Stimulated activated CD8-positive, alpha-beta memory T cell treated with anti-CD3 and anti-CD28 coated beads, Interleukin-4, amount 100 ng/mL, for 48 hours (primary cell): ENCODE measurements at regions not wholly inside any gene's neighbourhood (a gene's known extent, or its start where the extent isn't known, plus 50 kb on each side); places are given as distances from the start of the nearest gene placed in this dataset.

ENCODE experiments used
- DNase-seq: peaks from one replicate; pipeline ENCODE4 v3.0.0-alpha.2; 2020

DNA sequence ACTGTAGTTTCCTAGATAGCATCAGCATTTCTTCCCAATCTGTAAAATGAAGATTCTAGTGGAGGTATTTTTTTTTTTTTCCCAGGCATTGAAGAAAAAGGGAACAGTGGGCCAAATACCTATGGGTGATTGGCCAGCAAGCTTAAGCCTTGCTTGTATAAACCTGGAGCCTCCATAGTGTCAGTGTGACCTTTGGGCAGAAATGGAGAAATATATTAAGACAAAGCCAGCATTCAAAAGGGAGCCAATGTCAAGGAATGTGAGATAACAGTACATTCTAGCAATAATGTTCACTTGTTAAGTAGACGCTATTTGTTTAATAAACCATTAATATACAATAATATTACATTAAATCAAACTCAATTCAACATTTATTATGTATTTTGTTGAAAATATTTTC is 275.4 kb downstream of the FOXA2 start:
- DNase-seq = no peak

DNA sequence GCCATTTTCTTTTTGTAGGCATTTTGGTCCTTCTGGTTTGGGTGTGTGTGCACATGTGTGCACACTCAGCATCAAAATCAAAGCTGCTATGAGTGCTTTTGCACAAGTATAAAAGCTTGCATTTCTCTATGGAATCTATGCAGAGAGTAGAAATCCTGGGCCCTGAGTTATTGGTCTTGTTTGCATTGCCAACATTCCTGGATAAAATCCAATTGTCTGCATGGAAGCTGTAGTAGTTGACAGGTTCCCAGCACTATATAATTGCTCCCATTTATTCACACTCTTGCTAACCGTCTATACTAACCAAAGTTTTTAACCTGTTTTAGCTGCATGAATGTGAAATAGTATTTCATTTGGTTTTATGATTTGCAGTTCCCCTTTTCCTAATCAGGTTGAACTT is 277.0 kb downstream of the FOXA2 start:
- DNase-seq = no peak

DNA sequence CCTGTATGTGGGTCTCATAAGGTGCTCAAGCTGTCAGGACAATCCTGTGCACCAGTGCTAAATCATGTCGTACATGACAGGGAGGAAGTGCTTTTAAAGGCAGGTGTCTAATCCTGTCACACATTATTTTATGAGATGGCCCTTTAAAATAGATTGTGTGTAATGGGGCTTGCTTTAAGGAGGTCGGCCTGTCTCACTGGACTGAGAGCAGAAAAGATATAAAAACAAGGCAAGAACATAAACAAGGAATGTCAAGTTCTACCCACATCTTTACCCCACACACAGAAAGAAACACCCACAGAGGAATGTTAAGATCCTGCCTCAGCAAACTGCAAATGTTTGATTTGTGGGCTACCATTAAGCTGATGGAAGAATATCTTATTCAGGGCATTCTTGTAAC is 279.0 kb downstream of the FOXA2 start:
- DNase-seq = no peak

DNA sequence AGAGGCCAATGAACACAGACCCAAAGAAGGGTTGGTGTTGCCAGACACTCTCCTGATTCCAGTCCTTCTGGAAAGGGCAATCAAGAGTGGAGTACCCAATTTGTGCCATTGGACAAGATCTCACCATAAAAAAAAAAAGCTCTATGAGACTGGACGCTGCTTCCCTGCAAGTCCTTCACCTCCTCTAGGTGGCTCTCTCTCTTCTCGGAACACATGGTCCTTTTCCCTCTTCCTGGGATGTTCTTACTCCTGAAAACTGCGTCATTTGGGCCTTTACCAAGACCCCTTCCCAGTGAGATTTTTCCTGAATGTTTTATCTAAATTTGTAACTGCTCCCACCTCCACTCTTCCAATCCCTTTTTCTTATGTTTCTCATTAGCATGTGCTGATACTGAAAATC is 280.8 kb downstream of the FOXA2 start:
- no peak for DNase-seq

DNA sequence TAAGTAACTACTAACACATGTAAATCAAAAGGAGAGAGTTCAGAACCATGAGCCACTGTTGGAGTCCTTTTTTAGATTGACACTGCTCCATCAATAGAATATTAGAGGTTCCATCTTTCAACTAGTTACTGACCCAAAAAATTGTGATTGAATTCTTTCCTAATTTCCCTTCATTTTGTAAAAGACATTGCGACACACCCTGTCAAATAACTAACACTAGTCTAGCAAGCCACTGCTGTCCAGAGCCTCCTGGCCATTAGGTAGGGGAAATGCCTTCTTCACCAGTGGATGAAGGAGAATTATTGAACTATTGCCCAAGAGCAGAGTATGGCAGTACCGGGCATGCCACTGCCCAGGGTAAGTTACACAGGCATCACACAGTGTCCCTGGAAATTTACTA is 282.3 kb downstream of the FOXA2 start:
- DNase-seq = no peak

DNA sequence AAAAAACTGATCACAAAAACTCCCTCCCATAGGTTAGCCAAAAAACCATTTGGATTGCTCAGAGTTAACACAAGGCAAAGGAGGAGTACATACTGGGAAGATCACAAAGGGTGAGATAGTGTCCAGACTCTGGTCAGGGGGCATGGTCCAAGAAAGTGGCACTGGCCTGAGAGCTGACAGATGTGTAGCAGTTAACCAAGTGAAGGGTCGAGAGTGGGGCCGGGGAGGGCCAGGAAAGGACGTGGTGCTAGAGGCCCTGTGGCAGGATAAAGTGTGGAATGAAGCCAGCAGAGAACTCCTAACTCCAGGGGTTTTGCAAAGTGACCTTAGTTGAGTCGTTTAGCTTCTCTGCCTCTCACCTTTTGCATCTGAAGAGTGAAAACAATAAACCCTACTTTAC is 290.5 kb downstream of the FOXA2 start:
- DNase-seq = no peak

DNA sequence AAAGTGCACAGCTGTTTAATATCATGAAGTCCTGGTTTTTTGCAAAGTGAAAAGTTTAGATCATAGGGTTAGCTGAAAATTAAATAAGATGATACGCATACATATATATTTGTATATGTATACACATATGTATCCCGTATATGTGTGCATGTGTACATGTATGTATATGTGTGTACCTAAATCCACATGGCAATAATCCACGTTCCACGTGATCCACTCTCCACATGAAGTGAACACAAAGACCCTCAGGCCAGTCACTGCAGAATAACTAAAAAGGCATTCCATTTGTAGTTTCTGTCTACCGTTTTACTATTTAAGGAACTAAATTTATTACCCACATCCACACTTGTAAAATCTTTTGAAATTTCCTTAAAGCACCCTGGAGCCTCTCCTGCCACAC is 294.9 kb downstream of the FOXA2 start:
- DNase-seq = no peak

DNA sequence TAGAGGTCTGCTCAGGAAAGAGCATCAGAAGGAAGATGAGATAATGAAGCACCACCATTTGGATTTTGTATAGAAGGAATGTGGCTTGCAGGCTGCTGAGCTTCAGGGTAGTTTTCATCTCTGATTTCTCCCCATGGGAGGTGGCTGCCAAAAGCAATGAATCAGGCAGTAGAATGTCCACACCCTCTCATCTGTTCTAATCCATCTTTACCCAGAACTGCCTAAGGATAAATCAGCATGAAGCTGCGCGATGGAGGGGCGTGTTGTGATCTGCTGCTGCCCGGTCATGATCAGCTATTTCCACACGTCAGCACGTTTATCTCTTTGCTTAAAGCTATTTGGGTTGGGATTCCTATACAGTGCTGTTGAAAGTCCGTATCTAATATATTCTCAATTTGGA is 295.4 kb downstream of the FOXA2 start:
- no peak for DNase-seq

DNA sequence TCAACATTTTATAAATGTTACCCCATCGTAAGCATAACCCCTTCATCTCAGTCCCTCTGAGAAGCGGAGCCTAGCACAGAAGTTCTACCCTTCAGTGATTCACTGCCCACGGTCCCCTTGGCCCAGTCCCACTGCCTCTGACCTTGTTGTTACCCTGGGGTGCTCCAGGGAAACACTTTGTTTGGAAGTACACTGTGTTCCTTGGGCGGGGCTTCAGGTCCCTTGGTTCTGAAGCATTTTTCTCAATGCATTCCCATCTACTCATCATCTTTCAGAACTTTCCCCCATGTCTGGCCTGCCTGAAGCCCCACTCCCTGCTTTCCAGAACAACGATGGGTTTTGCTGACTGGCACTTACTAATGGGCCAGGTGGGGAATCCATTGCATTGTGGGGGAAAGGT is 296.2 kb downstream of the FOXA2 start:
- DNase-seq = no peak

DNA sequence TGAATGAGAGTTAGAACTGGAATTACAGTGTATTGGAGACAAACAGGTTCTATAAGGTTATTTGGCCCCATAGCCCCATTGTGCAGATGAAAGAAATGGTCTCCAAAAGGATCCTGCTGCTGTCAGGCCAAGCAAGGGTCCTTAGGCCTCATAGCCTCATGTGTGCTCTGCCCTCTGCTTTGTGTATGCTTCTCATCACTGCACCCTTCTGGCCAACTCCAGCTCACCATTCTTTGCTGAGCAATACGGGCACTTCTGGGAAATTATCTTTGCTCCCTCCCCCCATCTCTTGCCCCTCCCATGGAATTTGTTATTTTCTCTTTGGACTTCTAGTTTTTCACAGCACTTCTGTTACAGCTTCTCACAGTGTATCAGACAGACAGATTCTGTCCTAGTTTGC is 298.8 kb downstream of the FOXA2 start:
- no peak for DNase-seq

DNA sequence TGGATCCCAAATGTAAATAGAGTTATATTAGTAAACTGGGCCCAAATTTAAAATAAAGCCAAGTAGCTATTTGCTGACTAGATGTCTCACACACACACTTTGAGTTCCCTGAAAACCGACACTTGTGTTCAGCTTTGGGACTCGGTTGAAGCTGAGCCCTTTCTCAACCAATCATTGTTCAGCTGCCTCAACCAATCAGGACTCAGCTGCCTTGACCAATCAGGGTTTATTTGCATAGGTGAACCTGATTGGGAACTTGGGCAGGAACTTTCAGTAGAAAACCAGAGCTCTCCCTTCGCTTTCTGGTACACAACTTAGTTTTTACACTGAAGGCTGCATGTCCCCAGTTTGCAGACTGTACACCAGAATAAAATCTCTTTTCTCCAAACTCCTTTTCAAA is 301.7 kb downstream of the FOXA2 start:
- no peak for DNase-seq

DNA sequence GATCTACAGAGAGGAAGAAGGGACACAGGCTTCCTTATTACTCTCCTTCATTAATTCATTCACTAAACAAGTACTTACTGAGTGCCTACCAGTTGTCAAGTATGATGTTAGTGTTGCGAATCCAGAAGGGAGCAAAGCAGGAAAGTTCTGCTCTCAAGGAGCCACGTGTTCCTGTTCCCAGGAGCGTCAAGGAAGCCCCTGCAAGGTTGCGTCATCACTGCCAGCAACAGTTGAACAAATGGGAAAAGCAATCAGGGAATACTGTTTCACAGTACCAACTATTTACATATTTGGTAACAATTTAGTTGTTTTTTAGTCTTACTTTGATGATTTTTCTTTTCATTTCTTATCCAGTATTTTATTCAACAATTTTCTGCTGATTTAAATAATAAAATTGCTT is 310.0 kb downstream of the FOXA2 start:
- no peak for DNase-seq

DNA sequence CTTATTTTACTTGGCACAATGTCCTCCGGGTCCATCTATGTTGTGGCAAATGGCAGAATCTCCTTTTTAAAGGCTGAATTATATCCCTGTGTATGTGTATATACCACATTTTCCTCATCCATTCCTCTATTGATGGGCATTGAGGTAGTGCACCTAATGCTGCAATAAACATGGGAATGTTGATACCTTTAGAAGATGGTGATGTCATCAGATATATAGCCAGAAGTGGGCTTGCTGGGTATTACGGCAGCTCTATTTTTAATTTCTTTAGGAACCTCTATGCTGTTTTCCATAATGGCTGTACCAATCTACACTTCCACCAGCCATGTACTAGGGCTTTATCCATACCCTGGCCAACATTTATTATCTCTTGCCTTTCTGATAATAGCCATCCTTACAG is 315.7 kb downstream of the FOXA2 start:
- no peak for DNase-seq

DNA sequence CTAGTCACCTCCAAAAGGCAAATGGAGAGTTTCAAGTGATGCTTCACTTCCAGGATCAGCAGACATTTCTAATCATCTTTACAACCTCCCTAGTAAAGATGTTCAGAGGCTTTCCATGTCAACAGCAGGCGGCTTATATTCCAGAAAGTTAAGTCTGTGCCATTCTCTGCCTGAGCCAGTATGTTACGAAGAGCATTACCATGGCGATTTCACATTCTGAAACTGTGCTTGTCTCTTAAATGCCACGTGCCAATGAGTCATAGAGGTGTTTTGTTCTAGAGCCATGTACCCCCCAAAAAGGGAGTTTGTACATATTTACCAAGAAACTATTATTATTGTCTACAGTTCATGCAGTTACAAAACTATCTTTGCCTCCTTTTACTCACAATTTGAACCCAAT is 319.5 kb downstream of the FOXA2 start:
- DNase-seq = no peak

DNA sequence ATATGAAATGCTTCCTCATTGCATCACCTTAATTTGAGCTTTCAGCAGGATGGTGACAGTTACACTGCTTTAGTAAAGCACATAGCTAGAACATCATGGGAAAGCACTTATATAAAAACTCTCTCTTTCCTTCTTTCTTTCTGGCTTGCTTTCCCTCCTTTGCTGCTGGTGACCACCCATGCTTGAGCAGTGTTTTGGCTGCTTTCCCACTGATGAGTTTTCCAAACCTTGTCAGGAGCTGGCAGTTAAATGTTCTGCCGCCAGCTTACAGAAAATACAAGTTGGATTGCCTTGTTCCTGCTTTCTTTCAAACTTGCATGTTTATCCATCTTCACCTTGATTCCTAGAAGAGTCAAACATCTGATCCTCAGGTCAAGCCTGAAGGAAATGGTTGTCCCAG is 323.9 kb downstream of the FOXA2 start:
- no peak for DNase-seq

DNA sequence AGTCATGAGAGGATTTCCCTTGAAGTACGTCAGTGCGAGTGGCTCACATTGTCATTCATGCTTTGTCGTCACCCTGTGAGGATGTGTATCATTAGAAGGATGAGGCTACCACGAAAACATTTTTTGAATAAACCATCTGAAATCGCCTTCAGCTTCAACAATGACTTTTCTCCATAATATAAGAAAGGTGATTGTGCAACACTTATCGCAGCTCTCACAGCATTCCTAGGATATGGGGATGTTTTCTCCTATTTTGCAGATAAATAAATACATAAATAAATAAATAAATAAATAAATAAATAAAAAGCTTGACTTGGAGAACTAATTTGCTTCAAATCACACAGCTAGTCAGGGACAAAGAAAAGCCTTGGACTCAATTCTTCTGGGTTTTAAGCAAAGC is 326.5 kb downstream of the FOXA2 start:
- no peak for DNase-seq

DNA sequence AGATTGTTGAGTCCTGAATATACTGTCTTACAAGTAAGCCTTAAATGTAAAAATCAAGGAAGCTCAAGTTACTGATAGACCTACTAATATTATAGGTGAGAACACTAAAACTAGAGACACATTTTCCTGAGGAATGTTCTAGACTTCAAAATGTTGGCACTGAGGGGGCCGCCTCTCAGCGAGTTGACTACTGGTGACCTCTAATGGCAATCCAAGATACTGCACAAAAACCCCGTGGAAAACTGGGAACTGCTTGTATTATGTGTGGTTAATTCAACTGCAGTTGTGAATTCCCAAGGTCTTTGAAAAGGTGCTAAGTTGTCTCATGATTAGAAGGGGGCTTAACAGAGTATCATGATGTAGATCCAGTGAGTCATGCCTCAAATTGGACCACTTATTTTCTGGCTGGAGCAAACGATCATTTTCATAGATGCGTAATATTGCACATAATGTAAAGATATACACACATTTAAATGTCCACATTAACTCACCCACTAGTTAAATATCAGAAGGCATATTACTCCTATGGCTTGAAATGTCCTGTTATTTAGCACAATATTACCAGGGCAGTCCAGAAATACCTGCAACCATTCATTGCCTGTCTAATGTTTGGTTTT is 336.2 kb downstream of the FOXA2 start:
- DNase-seq = no peak

DNA sequence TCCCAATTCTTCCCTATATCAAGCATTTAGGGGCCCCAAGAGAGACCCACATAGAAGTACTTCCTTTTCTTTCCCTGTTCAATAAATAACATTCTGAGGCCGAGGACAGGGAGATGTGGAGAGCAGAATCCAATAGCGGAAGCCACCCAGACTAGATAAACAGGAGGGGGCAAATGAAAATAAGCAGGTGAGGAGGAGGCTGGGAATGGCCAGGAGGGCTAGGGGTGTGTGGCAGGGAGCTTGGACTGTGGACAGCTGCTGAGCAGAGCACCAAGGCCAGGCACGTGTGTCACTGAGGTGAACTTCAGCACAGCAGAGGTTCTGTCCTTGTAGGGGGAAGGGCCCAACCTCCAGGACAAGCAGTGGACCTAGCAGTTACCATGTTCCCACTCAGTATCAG is 339.2 kb downstream of the FOXA2 start:
- DNase-seq = no peak

DNA sequence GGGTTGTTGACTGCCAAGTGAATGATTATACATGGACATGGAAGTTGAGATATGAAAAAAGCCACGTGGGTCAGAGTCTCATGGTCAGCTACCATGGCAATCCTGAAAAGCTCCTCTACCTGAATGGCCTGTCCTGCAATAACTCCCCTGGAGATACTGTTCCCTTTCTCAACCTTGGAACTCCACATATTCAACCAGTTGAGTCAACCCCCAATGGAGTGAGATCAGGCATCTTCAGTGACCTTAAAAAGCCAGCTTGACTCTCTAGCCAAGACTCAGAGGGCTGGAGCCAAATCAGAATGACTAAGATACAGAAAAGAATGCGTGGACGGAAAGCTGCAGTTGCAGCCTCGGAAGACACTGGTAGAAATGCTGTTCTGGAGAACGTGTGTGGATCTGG is 341.3 kb downstream of the FOXA2 start:
- DNase-seq = no peak

DNA sequence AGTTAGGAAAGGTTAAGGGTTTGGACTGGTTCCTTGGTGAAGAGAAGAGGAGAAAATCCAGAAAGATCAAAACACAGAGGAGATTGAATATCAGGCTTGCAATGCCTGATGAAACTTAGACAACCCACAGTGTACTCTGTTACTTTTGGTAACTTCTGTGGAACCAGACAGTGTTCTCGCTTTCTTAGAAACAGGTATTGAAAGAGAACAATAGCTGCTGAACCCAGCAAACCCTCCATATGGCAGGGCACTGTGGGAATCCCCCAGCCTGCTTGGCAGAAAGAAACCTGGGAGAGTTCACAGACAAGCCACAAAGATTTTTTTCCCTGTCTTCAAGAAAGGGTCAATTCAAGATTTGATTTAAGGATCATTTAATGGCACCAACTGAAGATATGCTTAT is 342.8 kb downstream of the FOXA2 start:
- no peak for DNase-seq

DNA sequence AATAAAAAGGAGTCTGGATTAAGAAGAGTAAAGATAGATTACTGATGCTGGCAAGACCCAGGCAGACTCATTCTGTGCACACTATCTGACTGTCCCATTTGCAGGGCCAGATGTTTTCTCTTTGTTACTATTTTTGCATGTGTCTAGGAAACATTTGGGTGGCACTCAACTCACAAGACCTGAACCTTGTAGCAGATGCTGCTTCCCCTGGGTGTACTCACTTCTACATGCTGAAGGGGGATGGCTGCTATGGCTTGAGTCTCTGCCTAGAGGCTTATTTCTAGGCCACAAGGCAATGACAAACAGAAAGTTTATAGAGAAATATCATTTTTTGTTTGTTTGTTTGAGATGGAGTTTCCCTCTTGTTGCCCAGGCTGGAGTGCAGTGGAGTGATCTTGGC is 351.4 kb downstream of the FOXA2 start:
- no peak for DNase-seq

DNA sequence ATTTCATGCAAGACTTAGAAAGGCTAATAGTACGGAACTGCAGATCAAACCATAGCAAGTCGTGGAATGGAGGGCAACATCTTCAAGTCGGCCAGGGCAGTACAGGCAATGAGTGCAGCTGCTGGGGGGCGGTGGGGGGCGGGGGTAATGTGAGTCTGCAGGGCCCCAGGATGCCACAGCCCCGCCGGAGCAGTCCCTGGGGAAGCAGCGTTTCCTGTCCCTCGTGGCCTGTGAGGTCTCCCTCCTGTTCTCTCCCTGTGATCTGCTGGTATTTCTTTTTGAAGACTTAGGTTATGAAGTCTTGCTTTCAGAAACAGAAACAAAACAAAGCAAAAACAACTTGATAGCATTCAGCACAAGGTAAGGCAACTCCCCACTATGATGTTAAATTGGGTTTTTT is 351.9 kb downstream of the FOXA2 start:
- DNase-seq = no peak

DNA sequence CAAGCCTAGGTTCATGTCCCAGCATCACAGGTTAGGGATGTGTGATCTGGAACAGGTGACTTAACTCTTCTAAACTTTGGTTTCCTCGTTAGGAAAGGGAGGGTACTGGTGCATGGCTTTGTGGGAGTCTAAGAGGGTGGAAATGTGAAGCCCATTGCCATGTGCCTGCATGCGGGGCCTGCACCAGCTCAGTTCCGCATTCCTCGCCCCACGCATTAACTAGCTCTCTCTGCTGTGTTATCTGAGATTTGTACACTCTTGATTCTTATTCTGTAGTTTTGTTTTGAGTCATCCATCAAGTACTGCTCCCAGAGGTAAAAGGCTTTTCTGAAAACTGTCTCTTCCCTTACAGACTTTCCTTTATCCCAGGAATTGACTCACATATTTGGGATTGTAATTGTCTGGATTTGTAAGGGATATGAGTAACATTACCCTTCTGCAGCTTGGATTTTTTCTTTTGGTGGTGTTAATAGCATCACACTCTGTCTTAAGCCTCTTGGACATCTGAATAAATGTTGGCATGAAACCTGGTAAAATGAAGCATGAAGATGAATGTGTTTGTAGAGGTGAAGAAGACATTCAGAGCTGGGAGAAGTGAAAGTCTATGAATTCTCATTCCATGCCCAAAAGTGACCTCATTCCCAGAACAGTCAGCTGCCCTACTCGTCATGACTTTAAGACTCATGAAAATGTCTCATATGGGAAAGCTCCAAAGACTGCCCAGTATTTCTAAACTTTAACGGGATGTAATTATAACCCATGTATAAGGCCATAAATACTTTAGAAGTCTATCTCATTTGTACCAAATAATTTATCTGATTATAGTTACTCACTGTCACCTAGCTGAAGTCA is 357.3 kb downstream of the FOXA2 start:
- no peak for DNase-seq

DNA sequence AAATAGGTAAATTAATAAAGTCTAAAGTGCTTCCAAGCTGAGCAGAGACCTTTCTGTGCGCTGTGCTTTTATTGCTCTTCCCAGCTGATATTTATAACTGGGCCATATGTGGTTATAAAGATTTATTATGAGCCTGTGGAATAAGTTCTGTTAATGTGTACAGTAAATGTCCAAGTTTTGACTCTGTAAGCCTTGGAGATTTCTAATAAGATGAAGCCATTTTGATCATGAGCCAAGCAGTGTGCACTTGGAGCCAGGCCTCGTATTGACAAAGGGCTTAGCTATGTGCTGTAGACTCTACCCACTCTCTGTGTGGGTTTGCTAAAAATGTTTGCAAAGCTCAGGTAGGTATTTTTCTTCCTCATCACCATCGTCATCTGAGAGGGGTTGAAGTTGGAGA is 361.1 kb downstream of the FOXA2 start:
- no peak for DNase-seq
